Heart left ventricle (tissue), 16 donors: ENCODE measurements at regions not wholly inside any gene's neighbourhood (a gene's known extent, or its start where the extent isn't known, plus 50 kb on each side); places are given as distances from the start of the nearest gene placed in this dataset.

ENCODE experiments used
- ATAC-seq, 4 donors: fragments of 200-7000 bp; cut with Tn5 transposase; one replicate each; pipeline ENCODE4 v1.9.1; 2020 to 2022; ENCODE audit warnings: moderate library complexity in 4 of 4, mild to moderate bottlenecking in 3 of 4, moderate number of reproducible peaks in 1 of 4
- DNase-seq, 5 donors: peaks; one replicate each; pipeline ENCODE4 v3.0.0-alpha.2; 2020
- H3K27ac ChIP-seq, 12 donors: fragments of 200-600 bp; sonication (generic) in 4 of 12; one replicate each; pipeline versions ENCODE4 v1.5.0 to v1.8.0; 2016 to 2022; ENCODE audit warnings: mild to moderate bottlenecking in 2 of 12
- H3K27me3 ChIP-seq, 9 donors: fragments of 200-600 bp; sonication (generic) in 2 of 9; one replicate each; pipeline versions ENCODE4 v1.5.1 to v1.8.0; 2016 to 2022; ENCODE audit warnings: mild to moderate bottlenecking in 3 of 9
- H3K36me3 ChIP-seq, 9 donors: fragments of 200-600 bp; sonication (generic) in 2 of 9; one replicate each; pipeline versions ENCODE4 v1.5.0 to v1.8.0; 2018 to 2022; ENCODE audit warnings: mild to moderate bottlenecking in 2 of 9
- H3K4me1 ChIP-seq, 12 donors: fragments of 200-600 bp; sonication (generic) in 4 of 12; one replicate each; pipeline versions ENCODE4 v1.5.0 to v1.8.0; 2016 to 2022; ENCODE audit warnings: mild to moderate bottlenecking in 3 of 12
- H3K4me3 ChIP-seq, 12 donors: fragments of 200-600 bp; sonication (generic) in 4 of 12; one replicate each; pipeline versions ENCODE4 v1.5.0 to v1.8.0; 2017 to 2022; ENCODE audit warnings: mild to moderate bottlenecking in 9 of 12, moderate library complexity in 4 of 12
- H3K9me3 ChIP-seq, 12 donors: fragments of 200-600 bp; sonication (generic) in 4 of 12; one replicate each; pipeline versions ENCODE4 v1.5.0 to v1.8.0; 2016 to 2022; ENCODE audit warnings: mild to moderate bottlenecking in 1 of 12
- CTCF ChIP-seq, 12 donors: fragments of 200-600 bp; sonication (generic) in 4 of 12; IDR thresholded peaks; one replicate each; pipeline versions ENCODE4 v1.5.0 to v1.8.0; 2018 to 2022; ENCODE audit warnings: antibody characterized with exemption in 12 of 12, mild to moderate bottlenecking in 5 of 12
- POLR2A ChIP-seq, 2 donors: fragments of 450-650 bp; IDR thresholded peaks; one replicate each; pipeline ENCODE4 v1.6.1; 2017; ENCODE audit warnings: antibody characterized with exemption in 2 of 2, mild to moderate bottlenecking in 2 of 2, moderate library complexity in 2 of 2
- WGBS, 4 donors: extraction: QIAGEN DNeasy Blood & Tissue Kit in 2 of 4; methylation state at CpG; one replicate each; pipeline versions ENCODE4 v1.1.5 to v1.1.7; 2013 to 2018; 5-methylcytosine and 5-hydroxymethylcytosine counted together
- intact Hi-C, 10 donors: fragments of 100-400 bp; cut with DNase I; formaldehyde crosslinking; loops; one replicate each; pipeline versions ENCODE4 v1.11.1 to v1.14.2; 2022
- donor health status: ischemic (EF 13 %, LVEDD 7.1; RV severe dilation, severe dysfunction).
- donor health status: healthy with polysubstance abuse.
- donor health status: DM: no; HTN: yes; CAD: no.
- donor health status: DM: no; HTN: no; CAD: no.
- donor health status: ischemic (EF 25% LVEDD 6.9; RV normal size, moderate dysfunction).
- donor health status: ischemic (EF 25% LVEDD 5.7; RV mildly dilated, moderate dysfunction).
- donor health status: healthy.
- donor health status: DM: yes; HTN: yes; CAD: no.
- donor health status: ischemic (EF 35%, LVEDD 5.7; RV mildly dilated, moderate dysfunction).
- donor health status: nonischemic (EF 11% LVEDD 7.7; RV severe dilation, severe dysfunction).
- donor health status: DM: yes; HTN: yes; CAD: no.
- donor health status: PGD.
- donor health status: ischemic (EF 29% LVEDD 5.4; RV normal size, mild dysfunction).
- donor health status: nonischemic (EF 23%, LVEDD 6.1; RV moderate dilation, normal function).

DNA sequence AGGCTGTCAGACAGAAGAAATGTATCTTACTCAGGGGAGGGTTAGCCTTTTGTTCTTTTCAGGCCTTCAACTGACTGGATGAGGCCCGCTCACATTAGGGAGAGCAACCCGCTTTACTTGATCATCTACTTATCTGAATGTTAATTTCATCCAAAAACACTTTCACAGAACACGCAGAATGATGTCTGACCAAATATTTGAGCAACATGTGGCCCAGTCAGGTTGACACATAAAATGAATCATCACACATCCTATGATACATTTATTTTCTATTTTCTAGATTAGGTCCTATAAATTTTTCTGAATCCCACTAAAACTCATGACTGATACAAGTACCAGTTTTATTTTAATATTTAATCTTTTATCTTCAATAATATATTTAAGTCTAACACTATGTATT, 260.3 kb downstream of the IL15 start:
- H3K9me3 ChIP-seq = no peaks in the 10 kb centered on the region
- WGBS, 4 donors = 92 to 97% (median 95%) methylated on average over 3 of the region's 3 CpGs
- H3K27me3 ChIP-seq = no peaks in the 10 kb centered on the region
- H3K36me3 ChIP-seq = no peaks in the 10 kb centered on the region
- TF ChIP-seq POLR2A (IDR thresholded peaks at IDR 0.05) (no peak), CTCF (IDR thresholded peaks at IDR 0.05) (no peak)
- H3K4me3 ChIP-seq = no peak overlapping the region
- ATAC-seq (no peak), DNase-seq (no peak)
- peaks cover 0 to 4% (median 0%) of the 10 kb centered on the region in 12 donors for H3K4me1 ChIP-seq
- no peak overlapping the region for H3K27ac ChIP-seq
- intact Hi-C loops = no loop called here

- peaks cover 0 to 4% (median 0%) of the 10 kb centered on the region in 12 donors for H3K4me1 ChIP-seq
- intact Hi-C loops = no loop called here
- H3K4me3 ChIP-seq = no peak overlapping the region
- H3K36me3 ChIP-seq = no peaks in the 10 kb centered on the region
- no peak for ATAC-seq
- no peaks in the 10 kb centered on the region for H3K9me3 ChIP-seq
- no peak for DNase-seq
- H3K27me3 ChIP-seq = no peaks in the 10 kb centered on the region
- TF ChIP-seq CTCF (IDR thresholded peaks at IDR 0.05) = no peak
- TF ChIP-seq POLR2A (IDR thresholded peaks at IDR 0.05) = no peak
- H3K27ac ChIP-seq = no peak overlapping the region
- 25 to 35% (median 32%) methylated on average over 2 of the region's 2 CpGs for WGBS, 4 donors
Observed at GRCh38 chr4:141898346-141898745, 262.0 kb downstream of the IL15 start.

GRCh38 chr4:141899103-141899502, 262.7 kb downstream of the IL15 start:
- TF ChIP-seq CTCF (IDR thresholded peaks at IDR 0.05) (no peak), POLR2A (IDR thresholded peaks at IDR 0.05) (no peak)
- WGBS, 4 donors = 79 to 88% (median 84%) methylated on average over 1 of the region's 1 CpG
- DNase-seq (no peak), ATAC-seq (no peak)
- Histone ChIP-seq H3K4me3 (no peak overlapping the region), H3K27me3 (no peaks in the 10 kb centered on the region), H3K9me3 (no peaks in the 10 kb centered on the region), H3K27ac (no peak overlapping the region), H3K36me3 (no peaks in the 10 kb centered on the region), H3K4me1 (peaks cover 0 to 4% (median 0%) of the 10 kb centered on the region in 12 donors)
- intact Hi-C loops = no loop called here

DNA sequence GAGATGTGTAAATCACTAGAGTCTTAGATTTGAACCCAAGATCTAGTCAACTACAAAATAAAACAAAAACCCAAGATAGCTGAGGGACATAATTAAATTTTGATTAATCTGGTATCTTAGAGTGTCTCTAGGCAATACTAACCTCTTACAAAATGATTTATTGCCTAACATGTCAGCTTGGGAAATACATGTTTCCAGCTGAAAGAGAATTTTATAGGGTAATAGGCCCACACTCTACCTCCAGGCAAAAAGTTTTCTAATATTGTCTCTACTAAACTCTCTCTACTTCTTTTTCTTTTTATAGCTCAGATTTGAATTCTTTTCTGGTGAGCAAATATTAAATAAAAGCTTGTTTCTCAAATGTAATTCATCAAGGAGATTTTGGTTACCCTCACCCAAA, 263.2 kb downstream of the IL15 start:
- Histone ChIP-seq H3K4me3 (no peak overlapping the region), H3K27ac (no peak overlapping the region), H3K9me3 (no peaks in the 10 kb centered on the region), H3K36me3 (no peaks in the 10 kb centered on the region), H3K4me1 (peaks cover 0 to 4% (median 0%) of the 10 kb centered on the region in 12 donors), H3K27me3 (no peaks in the 10 kb centered on the region)
- TF ChIP-seq CTCF (IDR thresholded peaks at IDR 0.05) = no peak
- intact Hi-C loops = no loop called here
- no peak for DNase-seq
- no peak for ATAC-seq
